Endothelial cell of umbilical vein (primary cell): ENCODE measurements at regions not wholly inside any gene's neighbourhood (a gene's known extent, or its start where the extent isn't known, plus 50 kb on each side); places are given as distances from the start of the nearest gene placed in this dataset.

Experiments used
- BruUV-seq: library from RNA; stranded (reverse); fragments of 400-500 nt; replicated peaks from 2 replicates; lab custom pipeline; 2021; lab: Mats Ljungman, UMichigan
- CTCF ChIA-PET: fragments of 300-600, 350-600 bp; sonication (Branson Sonifier 250); formaldehyde crosslinking; loops from one replicate; lab custom pipeline; 2021; ENCODE audit warnings: antibody characterized with exemption, inconsistent platforms; lab: Charles Lee
- POLR2A ChIA-PET: fragments of 300-600, 350-600 bp; sonication (Branson Sonifier 250); formaldehyde crosslinking; loops from one replicate; lab custom pipeline; 2021; ENCODE audit warnings: antibody characterized with exemption, inconsistent platforms; lab: Charles Lee
- DNase-seq: peaks from one replicate; pipeline ENCODE4 v3.0.0-alpha.2; 2011; ENCODE audit warnings: low read depth, low spot score
- FAIRE-seq: peaks from 2 replicates; lab custom pipeline; 2011; peaks lifted over from hg19 to GRCh38; lab: Jason Lieb, UNC
- H2AFZ ChIP-seq: 2 replicates; pipeline ENCODE4 v1.6.0; 2012; ENCODE audit warnings: low read depth, low read length, control low read depth, inconsistent platforms
- H3K27ac ChIP-seq: 2 replicates; pipeline ENCODE4 v1.5.1; 2011; ENCODE audit warnings: low read depth, mild to moderate bottlenecking, control low read depth, low read length, moderate library complexity; ENCODE audit not compliant: insufficient read depth
- H3K27me3 ChIP-seq, 2 experiments: 2 replicates each; pipeline versions ENCODE4 v1.6.0 to v1.6.1; 2011; ENCODE audit warnings: low read length in 2 of 2, mixed read lengths in 1 of 2; ENCODE audit not compliant: control insufficient read depth in 2 of 2, insufficient read depth in 2 of 2
- H3K36me3 ChIP-seq, 2 experiments: 2 replicates in 1 of 2; 3 replicates in 1 of 2; pipeline ENCODE4 v1.5.1; 2011; ENCODE audit warnings: low read length in 2 of 2, mild to moderate bottlenecking in 1 of 2, moderate library complexity in 1 of 2; ENCODE audit not compliant: control insufficient read depth in 2 of 2, insufficient read depth in 2 of 2; ENCODE audit errors: extremely low read depth in 1 of 2
- H3K4me1 ChIP-seq: 3 replicates; pipeline ENCODE4 v1.5.1; 2011; ENCODE audit warnings: mild to moderate bottlenecking, low read length; ENCODE audit not compliant: control insufficient read depth, insufficient read depth; ENCODE audit errors: extremely low read depth
- H3K4me2 ChIP-seq: 2 replicates; pipeline ENCODE4 v1.6.1; 2011; ENCODE audit warnings: low read length, control low read depth, mixed read lengths; ENCODE audit not compliant: insufficient read depth
- H3K4me3 ChIP-seq, 3 experiments: fragments of 200-600 bp in 1 of 3; sonication (generic), shearing (Covaris generic) in 1 of 3; replicated peaks in 1 of 3; 2 replicates each; pipeline ENCODE4 v1.5.1; 2011 to 2016; ENCODE audit warnings: control low read depth in 3 of 3, low read length in 3 of 3, mild to moderate bottlenecking in 2 of 3, inconsistent platforms in 1 of 3, low read depth in 1 of 3, moderate library complexity in 1 of 3; ENCODE audit not compliant: insufficient read depth in 1 of 3
- H3K79me2 ChIP-seq: 2 replicates; pipeline ENCODE4 v1.6.0; 2012; ENCODE audit warnings: low read length, inconsistent platforms; ENCODE audit not compliant: control insufficient read depth, insufficient read depth
- H3K9ac ChIP-seq: replicated peaks from 2 replicates; pipeline ENCODE3; 2011; ENCODE audit warnings: low read length, control low read depth; ENCODE audit not compliant: insufficient read depth; ENCODE audit errors: extremely low read depth
- H3K9me1 ChIP-seq: replicated peaks from 3 replicates; pipeline ENCODE4 v1.6.0; 2011; ENCODE audit warnings: mild to moderate bottlenecking, low read length; ENCODE audit not compliant: control insufficient read depth, insufficient read depth; ENCODE audit errors: extremely low read depth
- H3K9me3 ChIP-seq: replicated peaks from 2 replicates; pipeline ENCODE4 v1.5.1; 2012; ENCODE audit warnings: low read length, inconsistent platforms; ENCODE audit not compliant: control insufficient read depth, insufficient read depth
- H4K20me1 ChIP-seq: replicated peaks from 2 replicates; pipeline ENCODE3; 2011; ENCODE audit warnings: mild to moderate bottlenecking, low read length; ENCODE audit not compliant: control insufficient read depth, insufficient read depth; ENCODE audit errors: extremely low read depth
- EZH2 ChIP-seq: IDR thresholded peaks from 2 replicates; pipeline ENCODE4 v1.6.1; 2012; ENCODE audit warnings: borderline replicate concordance, low read depth, mild to moderate bottlenecking, moderate library complexity, low read length, inconsistent platforms; ENCODE audit not compliant: severe bottlenecking
- FOS ChIP-seq: IDR thresholded peaks from 2 replicates; pipeline ENCODE4 v1.6.1; 2011; ENCODE audit warnings: mild to moderate bottlenecking, low read length, moderate library complexity, borderline replicate concordance; ENCODE audit not compliant: insufficient read depth
- GATA2 ChIP-seq: IDR thresholded peaks from 2 replicates; pipeline ENCODE4 v1.7.0; 2011; ENCODE audit warnings: low read depth, mild to moderate bottlenecking, moderate library complexity, mixed read lengths, low read length; ENCODE audit not compliant: insufficient read length, insufficient read depth
- JUN ChIP-seq: IDR thresholded peaks from 2 replicates; pipeline ENCODE4 v1.6.1; 2011; ENCODE audit warnings: borderline replicate concordance, low read depth; ENCODE audit not compliant: insufficient read length, insufficient read depth
- MAX ChIP-seq: IDR thresholded peaks from 2 replicates; pipeline ENCODE4 v1.6.1; 2011; ENCODE audit not compliant: insufficient read depth, insufficient read length
- MYC ChIP-seq: IDR thresholded peaks from one replicate; pipeline ENCODE4 v1.6.1; 2011; ENCODE audit warnings: mild to moderate bottlenecking, low read depth, low read length
- POLR2A ChIP-seq: IDR thresholded peaks from 2 replicates; pipeline ENCODE4 v1.6.1; 2012; ENCODE audit warnings: low read depth, mild to moderate bottlenecking, control low read depth, low read length
- POLR2AphosphoS5 ChIP-seq: IDR thresholded peaks from 2 replicates; pipeline ENCODE4 v1.6.1; 2012; ENCODE audit warnings: low read depth, mild to moderate bottlenecking, control low read depth, low read length, moderate library complexity; ENCODE audit not compliant: insufficient read depth
- dilution Hi-C: fragments of 300-500 bp; cut with MboI; formaldehyde crosslinking; loops from one replicate; pipeline ENCODE4 v1.15.0; 2019; ENCODE audit warnings: low sequenced_read_pairs; ENCODE audit not compliant: extremely low pct_ligation_motif_present
- intact Hi-C: fragments of 100-400 bp; cut with micrococcal nuclease; formaldehyde crosslinking; loops from one replicate; pipeline ENCODE4 v1.10.0; 2022
- TF ChIP-seq, protein P1 (sequence below), 2 donors: IDR thresholded peaks; 1 replicate in 1 of 2; 2 replicates in 1 of 2; pipeline ENCODE4 v1.5.1; 2011; ENCODE audit warnings: low read length in 2 of 2, mild to moderate bottlenecking in 2 of 2, moderate library complexity in 2 of 2, control low read depth in 1 of 2, inconsistent platforms in 1 of 2, low read depth in 1 of 2; ENCODE audit not compliant: insufficient read depth in 1 of 2; ENCODE audit errors: extremely low read depth in 1 of 2

GRCh38 chr2:65577654-65578053, 145.3 kb upstream of the SPRED2 start:
- ChIA-PET CTCF (interaction anchor here (1.0 kb wide), 1 partner anchor 63 kb away, joined by 3 read pairs; no protein-coding TSS in a partner anchor), POLR2A (interaction anchor here (0.7 kb wide), 1 partner anchor 786 kb away, joined by 3 read pairs; no protein-coding TSS in a partner anchor)
- no peaks in the 10 kb centered on the region for H3K27me3 ChIP-seq
- no peaks in the 10 kb centered on the region for H3K9me1 ChIP-seq
- no peak overlapping the region for H3K4me2 ChIP-seq
- no peak for DNase-seq
- H3K4me3 ChIP-seq = no peak overlapping the region
- no peaks in the 10 kb centered on the region for H3K9me3 ChIP-seq
- dilution Hi-C loops = no loop called here
- no peaks in the 10 kb centered on the region for H3K36me3 ChIP-seq
- H3K79me2 ChIP-seq = no peaks in the 10 kb centered on the region
- no TSS peak for BruUV-seq
- no peaks in the 10 kb centered on the region for H4K20me1 ChIP-seq
- intact Hi-C loops = loop anchor here (1.0 to 5.0 kb wide), 3 partner anchors 447 to 997 kb away; partner anchors contain the start of genes RAB1A and SLC1A4
- no peak overlapping the region for H3K9ac ChIP-seq
- peaks cover 19% of the 10 kb centered on the region for H3K4me1 ChIP-seq
- peak; percentile 54 for FAIRE-seq
- no peak overlapping the region for H2AFZ ChIP-seq
- TF ChIP-seq MAX (no peak), JUN (no peak), POLR2A (no peak), GATA2 (no peak), POLR2AphosphoS5 (no peak), FOS (no peak), EZH2 (no peak), MYC (no peak)
- TF ChIP-seq, protein P1, sequence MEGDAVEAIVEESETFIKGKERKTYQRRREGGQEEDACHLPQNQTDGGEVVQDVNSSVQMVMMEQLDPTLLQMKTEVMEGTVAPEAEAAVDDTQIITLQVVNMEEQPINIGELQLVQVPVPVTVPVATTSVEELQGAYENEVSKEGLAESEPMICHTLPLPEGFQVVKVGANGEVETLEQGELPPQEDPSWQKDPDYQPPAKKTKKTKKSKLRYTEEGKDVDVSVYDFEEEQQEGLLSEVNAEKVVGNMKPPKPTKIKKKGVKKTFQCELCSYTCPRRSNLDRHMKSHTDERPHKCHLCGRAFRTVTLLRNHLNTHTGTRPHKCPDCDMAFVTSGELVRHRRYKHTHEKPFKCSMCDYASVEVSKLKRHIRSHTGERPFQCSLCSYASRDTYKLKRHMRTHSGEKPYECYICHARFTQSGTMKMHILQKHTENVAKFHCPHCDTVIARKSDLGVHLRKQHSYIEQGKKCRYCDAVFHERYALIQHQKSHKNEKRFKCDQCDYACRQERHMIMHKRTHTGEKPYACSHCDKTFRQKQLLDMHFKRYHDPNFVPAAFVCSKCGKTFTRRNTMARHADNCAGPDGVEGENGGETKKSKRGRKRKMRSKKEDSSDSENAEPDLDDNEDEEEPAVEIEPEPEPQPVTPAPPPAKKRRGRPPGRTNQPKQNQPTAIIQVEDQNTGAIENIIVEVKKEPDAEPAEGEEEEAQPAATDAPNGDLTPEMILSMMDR (IDR thresholded peaks at IDR 0.05; ENCODE audit: extremely low read depth in 1 of 2, insufficient read depth in 1 of 2, low read depth in 1 of 2, low read length in 2 of 2) = no peak
- H3K27ac ChIP-seq = peak overlapping the region; percentile 62
